ENCODE measurements at regions not wholly inside any gene's neighbourhood (a gene's known extent, or its start where the extent isn't known, plus 50 kb on each side); places are given as distances from the start of the nearest gene placed in this dataset.
"Not testable (repeated sequence)": the region's sequence is repeated elsewhere in the genome, so short reads cannot be mapped to it uniquely, and the experiment has no call there.

DNA sequence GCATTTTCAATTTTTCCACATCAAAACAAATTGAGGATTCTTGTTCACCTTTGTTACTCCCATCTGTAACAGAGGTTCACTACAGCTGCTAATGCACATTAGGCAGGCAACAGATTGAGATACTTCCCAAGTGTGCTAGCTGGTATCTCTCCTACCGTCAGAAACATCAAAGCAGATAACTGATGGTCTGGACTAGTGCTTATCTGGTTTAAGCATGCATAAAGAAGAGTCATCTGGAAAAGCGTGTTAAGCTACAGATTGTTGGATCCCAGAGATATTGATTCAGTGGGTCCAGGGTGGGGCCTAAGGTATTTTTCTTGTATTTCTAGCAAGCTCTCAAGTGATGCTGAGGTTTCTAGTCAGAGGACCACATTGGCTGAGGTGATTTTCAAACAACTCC, 122.0 kb upstream of the NEK3 start:
- CTCF ChIA-PET; H3K9ac ChIP-seq; H3K4me2 ChIP-seq; H3K27me3 ChIP-seq (ENCODE audit: insufficient read depth); H3K79me2 ChIP-seq (ENCODE audit: insufficient read depth); H3K4me1 ChIP-seq (ENCODE audit: control insufficient read depth in 1 of 2, insufficient read depth in 2 of 2, low read depth in 1 of 2, low read length in 1 of 2); H2AFZ ChIP-seq (ENCODE audit: low read depth); H3K27ac ChIP-seq (ENCODE audit: low read depth in 2 of 2, low read length in 1 of 2); H3K4me3 ChIP-seq (ENCODE audit: low read depth in 2 of 2, low read length in 1 of 2); H3K36me3 ChIP-seq (replicated peaks in 1 of 2; ENCODE audit: control insufficient read depth in 1 of 2, insufficient read depth in 2 of 2, low read length in 1 of 2); POLR2A ChIA-PET; H3F3A ChIP-seq (replicated peaks; ENCODE audit: insufficient read depth); DNase-seq; H3K9me2 ChIP-seq; H4K20me1 ChIP-seq (ENCODE audit: insufficient read depth); H3K9me3 ChIP-seq: not testable (repeated sequence)
- 0 out of 2 replicates have a peak, but pooled peaks have one; percentile 9 for TF ChIP-seq GATA2 (CRISPR knock-in tag; IDR thresholded peaks at IDR 0.05)
- 32% methylated on average over 2 of the region's 2 CpGs for WGBS (ENCODE audit: low lambda C conversion rate)

DNA sequence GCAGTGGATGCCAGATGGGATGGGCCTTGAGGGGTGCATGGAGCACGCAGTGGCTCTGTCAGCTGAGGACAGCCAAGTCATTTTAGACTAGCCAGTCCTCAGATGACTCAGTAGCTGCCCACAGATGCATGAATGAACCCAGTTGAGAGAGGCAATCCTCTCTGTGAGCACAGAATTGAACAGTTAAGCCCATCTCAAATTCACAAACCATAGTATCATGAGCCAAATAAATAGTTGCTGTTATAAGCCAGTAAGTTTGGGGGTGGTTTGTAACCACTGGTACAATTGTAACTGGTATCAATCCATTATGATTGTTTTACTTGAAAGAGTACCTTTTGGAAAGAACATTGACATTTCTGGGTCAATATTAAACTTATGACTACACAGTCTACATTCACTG, 120.0 kb upstream of the NEK3 start:
- H3K9me3 ChIP-seq; H3K4me1 ChIP-seq (ENCODE audit: control insufficient read depth in 1 of 2, insufficient read depth in 2 of 2, low read depth in 1 of 2, low read length in 1 of 2); H3K4me2 ChIP-seq; H3K9me2 ChIP-seq; DNase-seq; CTCF ChIA-PET; H3K79me2 ChIP-seq (ENCODE audit: insufficient read depth); H3K27me3 ChIP-seq (ENCODE audit: insufficient read depth); H3F3A ChIP-seq (replicated peaks; ENCODE audit: insufficient read depth); H2AFZ ChIP-seq (ENCODE audit: low read depth); H3K4me3 ChIP-seq (ENCODE audit: low read depth in 2 of 2, low read length in 1 of 2); H3K27ac ChIP-seq (ENCODE audit: low read depth in 2 of 2, low read length in 1 of 2); H3K9ac ChIP-seq; H3K36me3 ChIP-seq (replicated peaks in 1 of 2; ENCODE audit: control insufficient read depth in 1 of 2, insufficient read depth in 2 of 2, low read length in 1 of 2); POLR2A ChIA-PET; H4K20me1 ChIP-seq (ENCODE audit: insufficient read depth): not testable (repeated sequence)
- WGBS (ENCODE audit: low lambda C conversion rate): no CpG with 5 or more reads among the region's 1 CpG

DNA sequence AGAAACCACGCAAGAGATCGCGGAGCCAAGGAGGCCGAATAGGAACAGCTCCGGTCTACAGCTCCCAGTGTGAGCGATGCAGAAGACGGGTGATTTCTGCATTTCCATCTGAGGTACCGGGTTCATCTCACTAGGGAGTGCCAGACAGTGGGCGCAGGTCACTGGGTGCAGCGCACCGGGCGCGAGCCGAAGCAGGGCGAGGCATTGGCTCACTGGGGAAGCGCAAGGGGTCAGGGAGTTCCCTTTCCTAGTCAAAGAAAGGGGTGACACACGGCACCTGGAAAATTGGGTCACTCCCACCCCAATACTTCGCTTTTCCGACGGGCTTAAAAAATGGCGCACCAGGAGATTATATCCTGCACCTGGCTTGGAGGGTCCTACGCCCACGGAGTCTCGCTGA, 94.9 kb upstream of the NEK3 start:
- 54% methylated on average over 14 of the region's 24 CpGs for WGBS (ENCODE audit: low lambda C conversion rate)
- not testable (repeated sequence) for H3K4me3 ChIP-seq (ENCODE audit: low read depth in 2 of 2, low read length in 1 of 2)

DNA sequence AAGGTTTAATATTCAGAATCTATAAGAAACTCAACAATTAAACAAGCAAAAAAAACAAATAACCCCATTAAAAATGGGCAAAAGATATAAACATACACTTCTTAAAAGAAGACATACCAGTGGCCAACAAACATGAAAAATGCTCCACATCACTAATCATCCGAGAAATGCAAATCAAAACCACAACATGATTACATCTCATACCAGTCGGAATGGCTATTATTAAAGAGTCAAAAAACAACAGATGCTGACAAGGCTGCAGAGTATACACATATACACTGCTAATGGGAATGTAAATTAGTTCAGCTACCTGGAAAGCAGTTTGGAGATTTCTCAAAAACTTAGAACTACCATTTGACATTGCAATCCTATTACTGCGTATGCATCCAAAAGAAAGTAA, 81.4 kb upstream of the NEK3 start:
- H3K4me2 ChIP-seq; POLR2A ChIA-PET; H3K27ac ChIP-seq (ENCODE audit: low read depth in 2 of 2, low read length in 1 of 2); H3K27me3 ChIP-seq (ENCODE audit: insufficient read depth); H3K79me2 ChIP-seq (ENCODE audit: insufficient read depth); H3F3A ChIP-seq (replicated peaks; ENCODE audit: insufficient read depth); H4K20me1 ChIP-seq (ENCODE audit: insufficient read depth); H3K4me1 ChIP-seq (ENCODE audit: control insufficient read depth in 1 of 2, insufficient read depth in 2 of 2, low read depth in 1 of 2, low read length in 1 of 2); H3K4me3 ChIP-seq (ENCODE audit: low read depth in 2 of 2, low read length in 1 of 2); CTCF ChIA-PET; H2AFZ ChIP-seq (ENCODE audit: low read depth); DNase-seq; H3K9me3 ChIP-seq; H3K36me3 ChIP-seq (replicated peaks in 1 of 2; ENCODE audit: control insufficient read depth in 1 of 2, insufficient read depth in 2 of 2, low read length in 1 of 2); H3K9me2 ChIP-seq; H3K9ac ChIP-seq: not testable (repeated sequence)
- WGBS (ENCODE audit: low lambda C conversion rate): 53% methylated on average over 3 of the region's 3 CpGs

More for the DNA sequence above, 94.9 kb upstream of the NEK3 start:
- H3F3A ChIP-seq (replicated peaks; ENCODE audit: insufficient read depth); H3K79me2 ChIP-seq (ENCODE audit: insufficient read depth); H3K4me1 ChIP-seq (ENCODE audit: control insufficient read depth in 1 of 2, insufficient read depth in 2 of 2, low read depth in 1 of 2, low read length in 1 of 2); H3K9me2 ChIP-seq; H2AFZ ChIP-seq (ENCODE audit: low read depth); H3K27me3 ChIP-seq (ENCODE audit: insufficient read depth); H3K27ac ChIP-seq (ENCODE audit: low read depth in 2 of 2, low read length in 1 of 2); DNase-seq; CTCF ChIA-PET; H3K9ac ChIP-seq; POLR2A ChIA-PET; H3K9me3 ChIP-seq; H3K36me3 ChIP-seq (replicated peaks in 1 of 2; ENCODE audit: control insufficient read depth in 1 of 2, insufficient read depth in 2 of 2, low read length in 1 of 2); H3K4me2 ChIP-seq; H4K20me1 ChIP-seq (ENCODE audit: insufficient read depth): not testable (repeated sequence)
